Posterior cingulate gyrus (tissue), 11 donors: ENCODE measurements at regions not wholly inside any gene's neighbourhood (a gene's known extent, or its start where the extent isn't known, plus 50 kb on each side); places are given as distances from the start of the nearest gene placed in this dataset.
"Not testable (repeated sequence)": the region's sequence is repeated elsewhere in the genome, so short reads cannot be mapped to it uniquely, and the experiment has no call there.

Experiments
- DNase-seq, 10 donors: peaks; one replicate each; pipeline versions ENCODE4 v3.0.0 to v3.0.0-alpha.2; 2020 to 2021; ENCODE audit warnings: mixed read lengths in 3 of 10
- intact Hi-C: fragments of 100-400 bp; cut with DNase I; formaldehyde crosslinking; loops from one replicate; pipeline ENCODE4 v1.15.1; 2023

- peak in 1 of 10 donors; percentile 60 for DNase-seq
- intact Hi-C loops, result not testable (repeated sequence)
Measured at GRCh38 chr6:71360556-71361335, 72.1 kb downstream of the OGFRL1 start.

- no peak for DNase-seq
- intact Hi-C loops, result no loop called here
Measured at GRCh38 chr6:71364889-71365542, 76.4 kb downstream of the OGFRL1 start.

- intact Hi-C loops, result no loop called here
- DNase-seq, result no peak
Measured at GRCh38 chr6:71367756-71368155, 79.1 kb downstream of the OGFRL1 start.

GRCh38 chr6:71368284-71368683 is 79.7 kb downstream of the OGFRL1 start:
- intact Hi-C loops, result no loop called here
- DNase-seq, result no peak

- DNase-seq, result no peak
- intact Hi-C loops, result no loop called here
Measured at GRCh38 chr6:71371559-71371958, 82.9 kb downstream of the OGFRL1 start.

- intact Hi-C loops, result no loop called here
Measured at GRCh38 chr6:71373943-71374342, 85.3 kb downstream of the OGFRL1 start.

GRCh38 chr6:71375676-71376075 is 87.1 kb downstream of the OGFRL1 start:
- intact Hi-C loops, result no loop called here
- no peak for DNase-seq

More at GRCh38 chr6:71373943-71374342, 85.3 kb downstream of the OGFRL1 start:
- DNase-seq, result no peak

- intact Hi-C loops, result no loop called here
- no peak for DNase-seq
Measured at GRCh38 chr6:71376830-71377229, 88.2 kb downstream of the OGFRL1 start.

GRCh38 chr6:71383476-71383875 is 94.9 kb downstream of the OGFRL1 start:
- intact Hi-C loops, result loop anchor here (10.0 kb wide), 1 partner anchor 701 kb away; no protein-coding TSS in a partner anchor
- DNase-seq, result peak in 1 of 10 donors; percentile 45

- no peak for DNase-seq
Measured at GRCh38 chr6:71383901-71384489, 95.4 kb downstream of the OGFRL1 start.

GRCh38 chr6:71385111-71385822 is 96.7 kb downstream of the OGFRL1 start:
- DNase-seq, result no peak
- intact Hi-C loops, result loop anchor here (2.0 to 10.0 kb wide), 4 partner anchors 37 to 700 kb away; no protein-coding TSS in a partner anchor

More at GRCh38 chr6:71383901-71384489, 95.4 kb downstream of the OGFRL1 start:
- intact Hi-C loops, result loop anchor here (2.0 to 10.0 kb wide), 3 partner anchors 61 to 701 kb away; no protein-coding TSS in a partner anchor

GRCh38 chr6:71386215-71386614 is 97.6 kb downstream of the OGFRL1 start:
- no peak for DNase-seq
- intact Hi-C loops, result loop anchor here (5.0 to 10.0 kb wide), 2 partner anchors 36 to 699 kb away; no protein-coding TSS in a partner anchor

- intact Hi-C loops, result loop anchor here (5.0 to 10.0 kb wide), 2 partner anchors 35 to 698 kb away; no protein-coding TSS in a partner anchor
- no peak for DNase-seq
Measured at GRCh38 chr6:71387179-71387578, 98.6 kb downstream of the OGFRL1 start.

GRCh38 chr6:71388068-71388744 is 99.6 kb downstream of the OGFRL1 start:
- intact Hi-C loops, result loop anchor here (5.0 to 10.0 kb wide), 2 partner anchors 34 to 697 kb away; no protein-coding TSS in a partner anchor

GRCh38 chr6:71388856-71389527 is 100.4 kb downstream of the OGFRL1 start:
- intact Hi-C loops, result loop anchor here (5.0 to 10.0 kb wide), 2 partner anchors 33 to 696 kb away; no protein-coding TSS in a partner anchor
- DNase-seq, result no peak

More at GRCh38 chr6:71388068-71388744, 99.6 kb downstream of the OGFRL1 start:
- no peak for DNase-seq

- DNase-seq, result no peak
- intact Hi-C loops, result no loop called here
Measured at GRCh38 chr6:71391126-71391525, 102.5 kb downstream of the OGFRL1 start.

GRCh38 chr6:71392276-71392675 is 103.7 kb downstream of the OGFRL1 start:
- no peak for DNase-seq
- intact Hi-C loops, result no loop called here

- intact Hi-C loops, result no loop called here
- no peak for DNase-seq
Measured at GRCh38 chr6:71393471-71393870, 104.9 kb downstream of the OGFRL1 start.

GRCh38 chr6:71393981-71394432 is 105.4 kb downstream of the OGFRL1 start:
- intact Hi-C loops, result no loop called here
- no peak for DNase-seq
